ENCODE measurements at regions not wholly inside any gene's neighbourhood (a gene's known extent, or its start where the extent isn't known, plus 50 kb on each side); places are given as distances from the start of the nearest gene placed in this dataset.

GRCh38 chr7:125326666-125327255 is 397.1 kb upstream of the POT1 start:
- Histone ChIP-seq H3K4me3 (ENCODE audit: insufficient read depth, low read length, poor library complexity, severe bottlenecking) (no peak overlapping the region), H3K9ac (ENCODE audit: low read length) (no peak overlapping the region), H3K9me3 (ENCODE audit: insufficient read depth, low read length) (no peaks in the 10 kb centered on the region), H3K27ac (ENCODE audit: low read depth, low read length) (no peak overlapping the region), H3K4me2 (ENCODE audit: low read depth, low read length, poor library complexity, severe bottlenecking) (no peak overlapping the region), H2AFZ (ENCODE audit: low read depth, low read length, severe bottlenecking) (no peak overlapping the region), H3K36me3 (ENCODE audit: low read length) (no peaks in the 10 kb centered on the region), H3F3A (ENCODE audit: insufficient read depth) (no peaks in the 10 kb centered on the region), H4K20me1 (ENCODE audit: low read depth, low read length) (no peaks in the 10 kb centered on the region), H3K9me2 (replicated peaks; ENCODE audit: insufficient read depth, low read length) (no peaks in the 10 kb centered on the region), H3K27me3 (ENCODE audit: low read length) (no peaks in the 10 kb centered on the region), H3K79me2 (ENCODE audit: insufficient read depth, low read length) (no peaks in the 10 kb centered on the region)
- no peak for TF ChIP-seq CTCF (IDR thresholded peaks at IDR 0.05; ENCODE audit: insufficient read depth, low read length, poor library complexity, severe bottlenecking)
- TF ChIP-seq EZH2phosphoT487 (conservative IDR thresholded peaks at IDR 0.05; ENCODE audit: low read length) = no peak

- Histone ChIP-seq H3K79me2 (ENCODE audit: insufficient read depth, low read length) (no peaks in the 10 kb centered on the region), H4K20me1 (ENCODE audit: low read depth, low read length) (no peaks in the 10 kb centered on the region), H3K9ac (ENCODE audit: low read length) (no peak overlapping the region), H2AFZ (ENCODE audit: low read depth, low read length, severe bottlenecking) (no peak overlapping the region), H3K36me3 (ENCODE audit: low read length) (no peaks in the 10 kb centered on the region), H3K4me3 (ENCODE audit: insufficient read depth, low read length, poor library complexity, severe bottlenecking) (no peak overlapping the region), H3K9me3 (ENCODE audit: insufficient read depth, low read length) (peaks cover 9% of the 10 kb centered on the region; the same call in 1 of the 2 replicates), H3K9me2 (replicated peaks; ENCODE audit: insufficient read depth, low read length) (no peaks in the 10 kb centered on the region), H3F3A (ENCODE audit: insufficient read depth) (no peaks in the 10 kb centered on the region), H3K27me3 (ENCODE audit: low read length) (no peaks in the 10 kb centered on the region), H3K27ac (ENCODE audit: low read depth, low read length) (no peak overlapping the region), H3K4me2 (ENCODE audit: low read depth, low read length, poor library complexity, severe bottlenecking) (no peak overlapping the region)
- TF ChIP-seq CTCF (IDR thresholded peaks at IDR 0.05; ENCODE audit: insufficient read depth, low read length, poor library complexity, severe bottlenecking) = no peak
- no peak for TF ChIP-seq EZH2phosphoT487 (conservative IDR thresholded peaks at IDR 0.05; ENCODE audit: low read length)
These were observed 386.8 kb upstream of the POT1 start for GRCh38 chr7:125316466-125316865.

- Histone ChIP-seq H3K9ac (ENCODE audit: low read length) (no peak overlapping the region), H4K20me1 (ENCODE audit: low read depth, low read length) (no peaks in the 10 kb centered on the region), H3F3A (ENCODE audit: insufficient read depth) (no peaks in the 10 kb centered on the region), H3K36me3 (ENCODE audit: low read length) (no peaks in the 10 kb centered on the region), H3K79me2 (ENCODE audit: insufficient read depth, low read length) (no peaks in the 10 kb centered on the region), H3K4me2 (ENCODE audit: low read depth, low read length, poor library complexity, severe bottlenecking) (no peak overlapping the region), H3K9me3 (ENCODE audit: insufficient read depth, low read length) (no peaks in the 10 kb centered on the region), H2AFZ (ENCODE audit: low read depth, low read length, severe bottlenecking) (no peak overlapping the region), H3K9me2 (replicated peaks; ENCODE audit: insufficient read depth, low read length) (no peaks in the 10 kb centered on the region), H3K27ac (ENCODE audit: low read depth, low read length) (no peak overlapping the region), H3K4me3 (ENCODE audit: insufficient read depth, low read length, poor library complexity, severe bottlenecking) (no peak overlapping the region), H3K27me3 (ENCODE audit: low read length) (no peaks in the 10 kb centered on the region)
- TF ChIP-seq EZH2phosphoT487 (conservative IDR thresholded peaks at IDR 0.05; ENCODE audit: low read length) (no peak), CTCF (IDR thresholded peaks at IDR 0.05; ENCODE audit: insufficient read depth, low read length, poor library complexity, severe bottlenecking) (no peak)
These were observed 369.6 kb upstream of the POT1 start for GRCh38 chr7:125299003-125299765.
